A204.1 (cell line): ENCODE measurements at regions not wholly inside any gene's neighbourhood (a gene's known extent, or its start where the extent isn't known, plus 50 kb on each side); places are given as distances from the start of the nearest gene placed in this dataset.
A peak's percentile ranks its signal among the peaks of the same experiment; 100 is the strongest.

ENCODE experiments used
- FAIRE-seq: peaks from 2 replicates; lab custom pipeline; 2012; peaks lifted over from hg19 to GRCh38; lab: Jason Lieb, UNC

- FAIRE-seq = no peak
Observed at GRCh38 chr9:28025186-28025585, 451.9 kb upstream of the C9orf72 start.

- FAIRE-seq = no peak
Observed at GRCh38 chr9:28031521-28032267, 458.4 kb upstream of the C9orf72 start.

- no peak for FAIRE-seq
Observed at GRCh38 chr9:28032268-28032590, 458.9 kb upstream of the C9orf72 start.

GRCh38 chr9:28034242-28034641, 461.0 kb upstream of the C9orf72 start:
- no peak for FAIRE-seq

DNA sequence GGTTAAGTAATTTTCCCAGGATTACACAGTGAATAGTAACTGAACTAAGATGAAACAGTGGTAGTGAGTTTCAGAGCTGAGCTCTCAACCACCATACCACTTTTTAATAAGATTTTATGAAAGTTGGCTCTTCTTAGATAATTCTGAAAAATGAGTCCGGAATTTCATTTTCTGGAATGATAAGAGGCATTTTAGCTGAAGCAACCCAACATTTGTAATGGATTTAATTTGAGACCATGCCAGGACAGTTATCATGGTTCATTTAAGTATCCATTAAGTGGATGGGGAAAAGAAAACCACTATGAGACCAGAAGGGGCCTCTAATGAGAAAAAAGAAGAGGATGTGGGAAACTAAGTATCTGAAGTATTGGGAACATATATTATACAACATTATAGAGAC, 464.7 kb upstream of the C9orf72 start:
- FAIRE-seq = no peak

- FAIRE-seq = no peak
Observed at GRCh38 chr9:28045051-28045450, 471.8 kb upstream of the C9orf72 start.

- FAIRE-seq = no peak
Observed at GRCh38 chr9:28050046-28050445, 476.8 kb upstream of the C9orf72 start.

DNA sequence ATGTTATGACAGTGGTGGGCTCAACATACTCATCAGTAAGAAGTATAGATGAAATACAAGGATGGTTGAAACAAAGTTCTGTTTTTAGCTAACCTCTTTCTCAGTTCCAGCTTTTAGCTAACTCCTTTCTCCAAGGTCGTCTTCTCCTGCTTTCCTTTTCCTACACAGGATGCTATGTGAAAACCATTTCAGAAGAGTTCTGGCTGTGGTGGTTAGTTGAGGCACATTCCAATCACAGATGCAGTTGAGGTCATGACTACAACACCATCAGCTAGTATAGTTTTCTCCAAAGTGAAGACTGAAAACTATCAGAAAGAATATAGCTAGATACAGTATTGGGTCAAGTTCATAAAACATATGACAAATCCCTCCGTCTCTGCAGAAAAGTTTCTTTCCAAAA, 477.7 kb upstream of the C9orf72 start:
- no peak for FAIRE-seq

DNA sequence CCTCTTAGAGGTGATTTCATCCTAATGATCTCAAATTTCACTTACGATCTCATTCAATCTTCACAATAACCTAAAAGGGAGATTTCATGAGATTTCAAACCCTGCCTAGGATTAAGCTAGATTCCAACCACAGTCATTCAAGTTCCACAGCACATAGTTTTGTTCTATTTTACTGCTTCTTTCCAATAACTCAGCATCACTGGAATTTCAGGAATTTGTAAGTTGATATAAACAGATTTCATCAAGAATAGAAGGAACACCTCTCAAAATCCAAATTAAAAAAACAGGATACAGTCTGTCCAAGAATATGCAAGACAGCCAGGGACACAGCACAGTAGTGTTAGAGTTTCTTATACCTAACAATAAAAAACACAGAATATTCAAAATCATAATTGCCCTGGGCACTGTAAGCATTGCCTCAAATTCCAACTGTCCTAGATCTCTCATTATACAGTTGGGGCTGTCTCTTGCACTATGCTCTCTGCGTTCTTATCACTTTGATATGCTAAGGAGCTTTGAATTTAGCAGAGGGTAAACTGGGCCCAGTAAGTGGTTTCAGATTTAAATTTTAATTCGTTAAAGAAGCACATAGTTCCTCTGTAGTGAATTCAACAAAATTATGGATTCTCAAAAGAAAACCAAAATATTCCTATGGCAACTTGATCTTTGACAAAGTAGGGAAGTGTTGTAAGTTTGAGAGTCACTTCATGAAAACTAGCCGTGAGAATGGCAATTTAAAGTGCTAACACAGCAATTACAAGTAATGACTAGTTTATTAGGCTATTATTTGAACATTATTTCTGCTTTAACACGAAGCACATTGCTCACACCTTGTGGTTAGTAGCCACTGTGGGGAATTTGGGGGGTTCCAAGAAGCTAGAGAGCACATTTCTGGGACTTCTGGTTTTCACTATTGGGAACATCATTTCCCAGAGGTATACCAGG, 478.6 kb upstream of the C9orf72 start:
- FAIRE-seq = no peak

GRCh38 chr9:28053096-28053777, 480.0 kb upstream of the C9orf72 start:
- FAIRE-seq = no peak

DNA sequence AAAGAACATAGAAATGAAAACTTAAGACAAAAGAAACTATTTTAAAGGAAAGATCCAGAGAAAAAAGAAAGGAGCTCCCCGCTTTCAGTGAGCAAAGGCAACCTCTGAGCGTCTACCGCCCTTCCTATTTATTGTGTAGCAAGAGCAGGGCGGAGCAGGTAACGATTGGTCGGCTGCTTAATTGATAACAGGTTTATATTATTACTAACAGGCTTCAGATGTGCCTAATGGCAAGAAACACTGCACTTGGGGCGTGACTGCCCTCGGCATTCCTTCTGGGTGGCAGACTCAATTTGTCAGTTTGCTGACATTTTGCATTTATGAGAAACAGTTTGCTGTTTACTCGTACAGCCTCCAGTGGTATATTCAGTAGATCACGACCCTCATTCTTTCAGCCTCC, 482.7 kb upstream of the C9orf72 start:
- no peak for FAIRE-seq

DNA sequence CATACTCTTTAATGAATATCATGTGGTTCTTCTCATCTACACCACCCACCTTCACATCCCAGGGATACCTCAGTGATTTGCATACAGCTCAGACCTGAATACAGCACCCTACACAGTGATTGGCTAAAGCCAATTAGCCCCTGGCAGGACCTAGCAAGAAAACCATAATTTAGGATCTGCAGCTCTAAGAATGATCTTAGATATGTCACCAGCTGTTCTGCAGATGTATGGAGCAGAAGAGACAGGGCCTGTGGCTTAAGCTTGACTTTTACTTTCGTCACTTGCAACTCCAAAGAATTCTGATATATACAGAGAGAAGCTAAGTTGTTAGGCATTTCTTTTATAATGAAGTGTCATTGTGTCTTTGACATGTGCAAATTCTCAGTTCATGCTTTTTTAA, 483.2 kb upstream of the C9orf72 start:
- no peak for FAIRE-seq

- no peak for FAIRE-seq
Observed at GRCh38 chr9:28059192-28059591, 485.9 kb upstream of the C9orf72 start.

DNA sequence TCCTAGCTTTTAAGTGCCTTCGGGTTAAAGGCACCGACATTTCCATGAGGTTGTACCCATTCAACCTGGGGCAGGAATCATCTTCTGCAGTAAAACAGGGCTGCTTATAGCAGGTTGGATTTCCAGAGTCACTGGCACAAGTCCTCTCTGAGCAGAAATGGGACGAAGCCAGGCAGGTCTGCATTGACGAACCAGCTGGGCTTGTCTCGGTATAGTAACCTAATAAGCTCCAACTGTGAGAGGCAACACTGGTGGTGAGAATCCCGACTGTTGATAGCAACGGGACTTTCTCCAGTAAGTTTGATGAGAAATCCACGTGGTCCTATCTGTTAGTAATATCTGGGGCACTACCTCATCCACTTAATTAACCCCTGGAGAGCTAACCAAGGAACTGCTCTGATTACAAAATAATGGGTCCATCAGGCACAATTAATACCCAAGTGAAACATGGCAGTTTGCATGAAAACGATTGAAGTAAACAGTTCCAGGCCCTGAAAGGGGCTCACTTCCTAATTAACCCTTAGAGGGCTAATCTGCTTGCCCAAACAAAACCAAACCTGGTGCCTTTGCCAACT, 491.0 kb upstream of the C9orf72 start:
- no peak for FAIRE-seq

- peak; percentile 37 for FAIRE-seq
Observed at GRCh38 chr9:28073270-28073669, 500.0 kb upstream of the C9orf72 start.

GRCh38 chr9:28079677-28080076, 506.4 kb upstream of the C9orf72 start:
- FAIRE-seq = no peak

DNA sequence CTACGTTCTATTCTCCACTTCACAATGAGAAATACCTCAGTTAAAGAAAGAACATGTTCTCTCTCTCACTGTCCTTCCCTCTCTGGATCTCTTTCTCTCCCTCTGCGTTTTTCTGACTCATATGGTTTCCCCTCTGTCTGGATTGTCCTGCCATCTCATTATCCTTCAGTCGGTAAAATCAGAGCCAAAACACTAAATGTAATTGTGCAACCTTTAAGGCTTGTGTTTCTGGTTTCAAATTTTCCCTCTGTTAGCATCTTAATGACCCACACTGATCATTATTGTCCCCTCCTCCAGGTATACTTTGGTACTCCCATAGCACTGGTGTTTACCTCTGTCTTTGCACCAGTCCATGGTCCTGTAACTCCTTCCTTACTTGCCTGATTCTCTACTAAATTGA, 509.4 kb upstream of the C9orf72 start:
- no peak for FAIRE-seq

- FAIRE-seq = no peak
Observed at GRCh38 chr9:28086881-28087280, 513.6 kb upstream of the C9orf72 start.

GRCh38 chr9:28092981-28093936, 520.0 kb upstream of the C9orf72 start:
- FAIRE-seq = no peak

- no peak for FAIRE-seq
Observed at GRCh38 chr9:28101509-28101908, 528.2 kb upstream of the C9orf72 start.

DNA sequence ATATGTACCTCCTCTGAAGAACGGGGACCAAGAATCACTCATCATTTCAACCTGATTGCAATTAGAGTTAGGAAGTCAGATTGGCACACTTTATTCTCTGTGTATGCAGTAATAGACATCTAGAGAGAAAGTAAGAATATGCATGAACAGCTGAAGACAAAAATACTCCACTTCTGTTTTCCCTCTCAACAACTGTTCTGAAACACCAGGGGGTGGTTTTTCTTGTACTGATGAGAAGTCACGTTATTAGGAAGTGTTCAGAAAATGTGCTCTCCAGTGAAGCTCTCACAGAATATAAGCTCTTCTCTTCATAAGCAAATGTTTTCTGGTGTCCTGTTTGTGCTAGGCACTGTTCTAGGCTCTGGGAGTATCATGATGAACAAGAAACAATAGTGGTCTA, 531.7 kb upstream of the C9orf72 start:
- no peak for FAIRE-seq

DNA sequence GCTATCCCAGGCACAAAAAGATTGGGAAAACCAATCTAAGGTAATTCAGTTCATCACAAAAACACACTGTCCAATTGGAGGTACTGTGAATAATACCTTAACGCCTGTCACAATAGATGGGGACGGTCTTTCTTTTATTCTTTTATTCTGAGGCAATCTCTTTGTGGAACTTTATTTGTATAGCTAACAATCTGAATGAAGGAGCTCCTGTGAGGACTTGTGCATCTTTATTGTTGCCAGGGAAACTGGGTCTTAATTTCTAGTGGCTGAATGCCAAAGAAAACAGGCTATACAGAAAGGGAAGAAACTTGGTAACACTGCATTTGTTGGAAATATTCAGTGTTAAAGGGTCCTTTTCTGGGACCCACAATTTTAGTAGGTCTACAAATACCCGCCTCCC, 546.9 kb upstream of the C9orf72 start:
- FAIRE-seq = no peak
